CD14-positive monocyte (primary cell): ENCODE measurements at regions not wholly inside any gene's neighbourhood (a gene's known extent, or its start where the extent isn't known, plus 50 kb on each side); places are given as distances from the start of the nearest gene placed in this dataset.

ENCODE experiments used
- DNase-seq, 3 donors: peaks; one replicate each; pipeline ENCODE4 v3.0.0-alpha.2; 2011 to 2022
- H2AFZ ChIP-seq: 2 replicates; pipeline ENCODE4 v1.6.0; 2012; ENCODE audit warnings: mild to moderate bottlenecking, low read depth, low read length, inconsistent platforms; ENCODE audit not compliant: insufficient read depth, poor library complexity, severe bottlenecking
- H3K27ac ChIP-seq, 2 donors: 1 replicate in 1 of 2; 2 replicates in 1 of 2; pipeline ENCODE4 v1.5.1; 2012 to 2013; ENCODE audit warnings: low read length in 2 of 2, control low read depth in 1 of 2, inconsistent platforms in 1 of 2, low read depth in 1 of 2, mild to moderate bottlenecking in 1 of 2
- H3K27me3 ChIP-seq, 2 donors: one replicate each; pipeline versions ENCODE4 v1.6.0 to v1.6.1; 2011 to 2013; ENCODE audit warnings: low read length in 2 of 2; ENCODE audit not compliant: control insufficient read depth in 2 of 2, insufficient read depth in 2 of 2
- H3K36me3 ChIP-seq, 2 donors: replicated peaks in 1 of 2; 1 replicate in 1 of 2; 2 replicates in 1 of 2; pipeline versions ENCODE4 v1.5.1 to v1.6.1; 2012 to 2013; ENCODE audit warnings: low read length in 2 of 2, control low read depth in 1 of 2, inconsistent platforms in 1 of 2, mild to moderate bottlenecking in 1 of 2; ENCODE audit not compliant: insufficient read depth in 2 of 2, control insufficient read depth in 1 of 2
- H3K4me1 ChIP-seq, 2 donors: 1 replicate in 1 of 2; 2 replicates in 1 of 2; pipeline versions ENCODE4 v1.5.1 to v1.6.1; 2012 to 2013; ENCODE audit warnings: low read length in 2 of 2, control low read depth in 1 of 2, inconsistent platforms in 1 of 2, mild to moderate bottlenecking in 1 of 2, moderate library complexity in 1 of 2; ENCODE audit not compliant: insufficient read depth in 2 of 2, control insufficient read depth in 1 of 2
- H3K4me2 ChIP-seq: replicated peaks from 2 replicates; pipeline ENCODE3; 2012; ENCODE audit warnings: low read length, moderate library complexity, mild to moderate bottlenecking; ENCODE audit not compliant: poor library complexity, severe bottlenecking; ENCODE audit errors: extremely low read depth
- H3K4me3 ChIP-seq, 3 experiments: fragments of 200-600 bp in 1 of 3; sonication (generic) in 1 of 3; replicated peaks in 1 of 3; 1 replicate in 2 of 3; 2 replicates in 1 of 3; pipeline ENCODE4 v1.5.1; 2011 to 2013; ENCODE audit warnings: low read length in 3 of 3, mild to moderate bottlenecking in 3 of 3, control low read depth in 2 of 3, low read depth in 2 of 3, inconsistent platforms in 1 of 3, moderate library complexity in 1 of 3
- H3K79me2 ChIP-seq: 2 replicates; pipeline ENCODE4 v1.6.0; 2012; ENCODE audit warnings: mild to moderate bottlenecking, control low read depth, inconsistent platforms, low read length, moderate library complexity; ENCODE audit not compliant: insufficient read depth
- H3K9ac ChIP-seq: 2 replicates; pipeline ENCODE4 v1.6.0; 2017; ENCODE audit warnings: low read length, mild to moderate bottlenecking; ENCODE audit not compliant: insufficient read depth, poor library complexity, severe bottlenecking
- H3K9me3 ChIP-seq, 2 donors: replicated peaks in 1 of 2; 1 replicate in 1 of 2; 2 replicates in 1 of 2; pipeline versions ENCODE4 v1.5.1 to v1.6.1; 2012 to 2013; ENCODE audit warnings: low read length in 2 of 2, control low read depth in 1 of 2; ENCODE audit not compliant: control insufficient read depth in 1 of 2, insufficient read depth in 1 of 2
- H4K20me1 ChIP-seq: 2 replicates; pipeline ENCODE4 v1.6.0; 2012; ENCODE audit warnings: mild to moderate bottlenecking, low read length, control low read depth, moderate library complexity; ENCODE audit not compliant: insufficient read depth
- H3K27ac Mint-ChIP-seq, 7 donors: one replicate each; pipeline ENCODE4 v1.8.0; 2020; ENCODE audit warnings: mild to moderate bottlenecking in 7 of 7, mixed read lengths in 7 of 7, moderate library complexity in 6 of 7, inconsistent platforms in 2 of 7
- H3K27me3 Mint-ChIP-seq, 3 donors: one replicate each; pipeline ENCODE4 v1.8.0; 2021 to 2022; ENCODE audit warnings: low read depth in 3 of 3, mild to moderate bottlenecking in 3 of 3, mixed read lengths in 3 of 3, moderate library complexity in 3 of 3, inconsistent platforms in 1 of 3
- H3K36me3 Mint-ChIP-seq, 2 donors: one replicate each; pipeline ENCODE4 v1.8.0; 2020; ENCODE audit warnings: mixed read lengths in 2 of 2, inconsistent platforms in 1 of 2, mild to moderate bottlenecking in 1 of 2
- H3K4me1 Mint-ChIP-seq: one replicate; pipeline ENCODE4 v1.8.0; 2020; ENCODE audit warnings: mild to moderate bottlenecking, mixed read lengths
- H3K4me3 Mint-ChIP-seq, 2 donors: one replicate each; pipeline ENCODE4 v1.8.0; 2020; ENCODE audit warnings: mild to moderate bottlenecking in 2 of 2, mixed read lengths in 2 of 2, moderate library complexity in 1 of 2
- H3K9me3 Mint-ChIP-seq, 7 donors: one replicate each; pipeline ENCODE4 v1.8.0; 2020 to 2022; ENCODE audit warnings: mixed read lengths in 7 of 7, mild to moderate bottlenecking in 6 of 7, moderate library complexity in 6 of 7, inconsistent platforms in 2 of 7
- WGBS: methylation state at CpG from one replicate; pipeline ENCODE4 v1.1.5; 2013; ENCODE audit warnings: missing lambda C conversion rate; ENCODE audit not compliant: insufficient coverage; 5-methylcytosine and 5-hydroxymethylcytosine counted together
- intact Hi-C, 2 donors: fragments of 100-400 bp; cut with micrococcal nuclease; formaldehyde crosslinking; loops; one replicate each; pipeline versions ENCODE4 v1.15.0 to v1.15.1; 2023
- TF ChIP-seq, protein P1 (sequence below): fragments of 200-600 bp; IDR thresholded peaks from one replicate; pipeline ENCODE4 v1.8.0; 2022; ENCODE audit warnings: antibody characterized with exemption, mild to moderate bottlenecking

DNA sequence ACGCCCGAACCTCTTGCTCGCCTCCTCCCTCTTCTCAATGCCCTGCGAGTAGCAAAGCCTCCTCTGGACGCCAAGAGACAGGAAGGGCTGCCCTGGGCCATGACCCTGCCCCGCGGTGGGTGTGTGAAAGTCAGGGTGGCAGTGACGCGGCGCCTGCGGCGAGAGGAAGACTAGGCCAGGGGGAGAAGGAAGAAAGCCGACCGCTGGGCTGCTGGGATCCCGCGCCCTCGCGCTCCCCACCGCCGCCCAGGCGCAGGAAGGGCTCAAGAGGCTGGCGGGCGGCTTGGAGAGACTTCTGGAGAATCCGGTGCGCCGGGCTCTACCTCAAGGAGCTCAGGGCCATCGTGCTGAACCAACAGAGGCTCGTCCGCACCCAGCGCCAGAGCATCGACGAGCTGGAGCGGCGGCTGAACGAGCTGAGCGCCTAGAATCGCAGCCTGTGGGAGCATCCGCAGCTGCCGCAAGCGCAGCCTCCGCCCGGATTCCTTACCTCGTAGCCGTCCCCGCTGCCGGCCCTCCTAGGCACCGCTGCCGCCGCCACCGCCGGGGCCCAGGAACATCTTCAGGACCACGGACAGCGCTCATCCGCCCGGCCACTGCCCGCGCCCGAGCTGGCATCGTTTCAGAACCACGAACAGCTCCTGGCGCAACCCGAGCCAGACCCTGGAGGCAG, 105.0 kb upstream of the PRB2 start:
- Mint-ChIP-seq H3K27me3 (peaks cover 14 to 27% (median 18%) of the 10 kb centered on the region in 3 donors), H3K36me3 (no peaks in the 10 kb centered on the region), H3K4me1 (peaks cover 4% of the 10 kb centered on the region), H3K27ac (no peak overlapping the region), H3K9me3 (peaks cover 0 to 11% (median 3%) of the 10 kb centered on the region in 7 donors), H3K4me3 (peak overlapping the region in 1 of 2 donors; percentile 63)
- Histone ChIP-seq H2AFZ (no peak overlapping the region), H3K36me3 (no peaks in the 10 kb centered on the region), H3K27ac (no peak overlapping the region), H3K27me3 (peaks cover 0 to 8% of the 10 kb centered on the region in 2 donors), H4K20me1 (no peaks in the 10 kb centered on the region), H3K79me2 (no peaks in the 10 kb centered on the region), H3K4me3 (no peak overlapping the region), H3K9ac (no peak overlapping the region), H3K4me1 (no peaks in the 10 kb centered on the region), H3K4me2 (no peak overlapping the region), H3K9me3 (peaks cover 0 to 9% of the 10 kb centered on the region in 2 donors)
- TF ChIP-seq, protein P1, sequence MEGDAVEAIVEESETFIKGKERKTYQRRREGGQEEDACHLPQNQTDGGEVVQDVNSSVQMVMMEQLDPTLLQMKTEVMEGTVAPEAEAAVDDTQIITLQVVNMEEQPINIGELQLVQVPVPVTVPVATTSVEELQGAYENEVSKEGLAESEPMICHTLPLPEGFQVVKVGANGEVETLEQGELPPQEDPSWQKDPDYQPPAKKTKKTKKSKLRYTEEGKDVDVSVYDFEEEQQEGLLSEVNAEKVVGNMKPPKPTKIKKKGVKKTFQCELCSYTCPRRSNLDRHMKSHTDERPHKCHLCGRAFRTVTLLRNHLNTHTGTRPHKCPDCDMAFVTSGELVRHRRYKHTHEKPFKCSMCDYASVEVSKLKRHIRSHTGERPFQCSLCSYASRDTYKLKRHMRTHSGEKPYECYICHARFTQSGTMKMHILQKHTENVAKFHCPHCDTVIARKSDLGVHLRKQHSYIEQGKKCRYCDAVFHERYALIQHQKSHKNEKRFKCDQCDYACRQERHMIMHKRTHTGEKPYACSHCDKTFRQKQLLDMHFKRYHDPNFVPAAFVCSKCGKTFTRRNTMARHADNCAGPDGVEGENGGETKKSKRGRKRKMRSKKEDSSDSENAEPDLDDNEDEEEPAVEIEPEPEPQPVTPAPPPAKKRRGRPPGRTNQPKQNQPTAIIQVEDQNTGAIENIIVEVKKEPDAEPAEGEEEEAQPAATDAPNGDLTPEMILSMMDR, result no peak
- intact Hi-C loops, result no loop called here
- DNase-seq, result peak; percentile 42 to 58 (median 55)
- 4% methylated on average over 57 of the region's 62 CpGs for WGBS

DNA sequence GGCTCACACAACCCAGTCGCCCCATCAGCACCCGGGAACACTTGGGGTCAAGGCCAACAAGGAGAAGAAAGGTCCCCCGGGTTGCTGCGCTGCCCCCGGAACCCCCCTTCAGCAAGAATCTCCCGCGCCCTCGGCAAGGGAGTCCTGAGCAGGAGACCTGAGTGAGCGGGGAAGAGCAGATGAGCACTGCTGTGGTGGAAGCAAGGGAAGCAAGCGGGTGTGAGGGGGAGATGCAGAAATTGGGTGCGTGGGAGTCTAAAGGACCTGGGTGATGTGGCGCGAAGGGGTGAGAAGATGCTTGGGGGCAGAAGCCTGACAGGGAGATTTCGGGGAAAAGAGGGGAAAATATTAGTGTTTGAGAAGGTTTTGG, 105.5 kb upstream of the PRB2 start:
- Histone ChIP-seq H3K27me3 (peaks cover 0 to 8% of the 10 kb centered on the region in 2 donors), H3K79me2 (no peaks in the 10 kb centered on the region), H3K9ac (no peak overlapping the region), H4K20me1 (no peaks in the 10 kb centered on the region), H2AFZ (no peak overlapping the region), H3K4me1 (no peaks in the 10 kb centered on the region), H3K9me3 (peaks cover 0 to 9% of the 10 kb centered on the region in 2 donors), H3K36me3 (no peaks in the 10 kb centered on the region), H3K27ac (no peak overlapping the region), H3K4me2 (no peak overlapping the region), H3K4me3 (no peak overlapping the region)
- 28% methylated on average over 14 of the region's 14 CpGs for WGBS
- H3K4me1 Mint-ChIP-seq, result peaks cover 4% of the 10 kb centered on the region
- TF ChIP-seq, protein P1, result no peak
- peak overlapping the region in 1 of 2 donors; percentile 63 for H3K4me3 Mint-ChIP-seq
- DNase-seq, result no peak
- peaks cover 14 to 27% (median 18%) of the 10 kb centered on the region in 3 donors for H3K27me3 Mint-ChIP-seq
- no peak overlapping the region for H3K27ac Mint-ChIP-seq
- H3K9me3 Mint-ChIP-seq, result peaks cover 0 to 11% (median 3%) of the 10 kb centered on the region in 7 donors
- intact Hi-C loops, result no loop called here
- no peaks in the 10 kb centered on the region for H3K36me3 Mint-ChIP-seq
